HepG2 (cell line): ENCODE measurements at regions not wholly inside any gene's neighbourhood (a gene's known extent, or its start where the extent isn't known, plus 50 kb on each side); places are given as distances from the start of the nearest gene placed in this dataset.

ENCODE experiments used
- ATAC-seq: fragments of 200-7000 bp; cut with Tn5 transposase; 3 replicates; pipeline ENCODE4 v1.9.1; 2020; ENCODE audit warnings: mild to moderate bottlenecking, moderate library complexity
- BruUV-seq: library from RNA; stranded (reverse); fragments of 400-500 nt; replicated peaks from 2 replicates; lab custom pipeline; 2021; lab: Mats Ljungman, UMichigan
- CTCF ChIA-PET: fragments of 300-600 bp; formaldehyde crosslinking; extraction: SDS; loops from one replicate; lab custom pipeline; 2021; ENCODE audit warnings: low total read pairs, inconsistent platforms, low intra/inter-chr PET ratio; lab: Yijun Ruan, JAX
- POLR2A ChIA-PET: fragments of 350-600 bp; sonication (Branson Sonifier 250); formaldehyde crosslinking; loops from one replicate; lab custom pipeline; 2020; ENCODE audit warnings: antibody characterized with exemption, inconsistent platforms; lab: Yijun Ruan, JAX
- DNase-seq: peaks from one replicate; pipeline ENCODE4 v3.0.0-alpha.2; 2015; ENCODE audit warnings: low spot score
- FAIRE-seq: peaks from 3 replicates; lab custom pipeline; 2011; peaks lifted over from hg19 to GRCh38; lab: Jason Lieb, UNC
- H2AFZ ChIP-seq: one replicate; pipeline ENCODE4 v1.6.1; 2011; ENCODE audit warnings: low read length, inconsistent platforms
- H3K27ac ChIP-seq: fragments of 300-600 bp; 3 replicates; pipeline ENCODE4 v1.8.0; 2011; ENCODE audit warnings: mixed run types, mild to moderate bottlenecking, mixed read lengths, low read length, inconsistent platforms; ENCODE audit not compliant: insufficient read depth; ENCODE audit errors: extremely low read length
- H3K27me3 ChIP-seq, 2 experiments: fragments of 200-600 bp in 1 of 2; 2 replicates in 1 of 2; 3 replicates in 1 of 2; pipeline versions ENCODE4 v1.6.0 to v1.8.0; 2011; ENCODE audit warnings: low read length in 2 of 2, mild to moderate bottlenecking in 2 of 2, moderate library complexity in 2 of 2, inconsistent platforms in 1 of 2; ENCODE audit not compliant: insufficient read depth in 2 of 2, control insufficient read depth in 1 of 2
- H3K36me3 ChIP-seq, 2 experiments: fragments of 200-600 bp in 1 of 2; replicated peaks in 1 of 2; 2 replicates in 1 of 2; 3 replicates in 1 of 2; pipeline versions ENCODE4 v1.5.1 to v1.8.0; 2011; ENCODE audit warnings: low read length in 2 of 2, inconsistent platforms in 1 of 2; ENCODE audit not compliant: insufficient read depth in 2 of 2, control insufficient read depth in 1 of 2
- H3K4me1 ChIP-seq: 2 replicates; pipeline ENCODE4 v1.5.1; 2012; ENCODE audit warnings: low read length, inconsistent platforms; ENCODE audit not compliant: insufficient read depth
- H3K4me2 ChIP-seq: 2 replicates; pipeline ENCODE4 v1.6.0; 2011; ENCODE audit warnings: low read depth, low read length, inconsistent platforms
- H3K4me3 ChIP-seq, 3 experiments: fragments of 200-600 bp in 1 of 3; sonication (generic), shearing (Covaris generic) in 1 of 3; replicated peaks in 1 of 3; 2 replicates each; pipeline ENCODE4 v1.5.1; 2011 to 2016; ENCODE audit warnings: low read length in 3 of 3, inconsistent platforms in 2 of 3, low read depth in 2 of 3, mild to moderate bottlenecking in 2 of 3, control low read depth in 1 of 3, mixed read lengths in 1 of 3; ENCODE audit not compliant: insufficient read depth in 1 of 3
- H3K79me2 ChIP-seq: one replicate; pipeline ENCODE4 v1.6.1; 2011; ENCODE audit warnings: low read length, inconsistent platforms; ENCODE audit not compliant: insufficient read depth
- H3K9ac ChIP-seq: 2 replicates; pipeline ENCODE4 v1.6.0; 2011; ENCODE audit warnings: mild to moderate bottlenecking, low read depth, low read length, inconsistent platforms; ENCODE audit not compliant: insufficient read depth
- H3K9me3 ChIP-seq: 2 replicates; pipeline ENCODE4 v1.5.1; 2012; ENCODE audit warnings: mild to moderate bottlenecking, low read length
- H4K20me1 ChIP-seq: 2 replicates; pipeline ENCODE4 v1.6.0; 2011; ENCODE audit warnings: inconsistent platforms, mild to moderate bottlenecking, low read length, moderate library complexity; ENCODE audit not compliant: insufficient read depth
- FOSL2 ChIP-seq: sonication (generic); formaldehyde crosslinking; IDR thresholded peaks from 2 replicates; pipeline ENCODE4 v1.4.0; 2020; ENCODE audit warnings: missing genetic modification reagents
- GZF1 ChIP-seq: sonication (generic); formaldehyde crosslinking; IDR thresholded peaks from 2 replicates; pipeline ENCODE4 v1.5.1; 2020; ENCODE audit warnings: mild to moderate bottlenecking, missing genetic modification reagents
- HCFC1 ChIP-seq: fragments of 150-350 bp; IDR thresholded peaks from 2 replicates; pipeline ENCODE4 v1.6.1; 2014; ENCODE audit warnings: low read depth, low read length
- HMG20B ChIP-seq: conservative IDR thresholded peaks from 2 replicates; pipeline ENCODE4 v1.6.1; 2016; ENCODE audit warnings: missing genetic modification reagents, missing compliant biosample characterization
- MED8 ChIP-seq: sonication (generic); formaldehyde crosslinking; IDR thresholded peaks from 2 replicates; pipeline ENCODE4 v1.8.1; 2023; ENCODE audit warnings: mild to moderate bottlenecking, missing genetic modification reagents; ENCODE audit not compliant: insufficient replicate concordance
- MTF1 ChIP-seq: sonication (generic); formaldehyde crosslinking; IDR thresholded peaks from 2 replicates; pipeline ENCODE4 v1.5.0; 2020; ENCODE audit warnings: missing genetic modification reagents
- REST ChIP-seq, 2 experiments: IDR thresholded peaks; 2 replicates each; pipeline ENCODE4 v1.6.1; 2011 to 2012; ENCODE audit warnings: low read length in 2 of 2, borderline replicate concordance in 1 of 2, low read depth in 1 of 2, mild to moderate bottlenecking in 1 of 2, moderate library complexity in 1 of 2
- ZEB1 ChIP-seq: IDR thresholded peaks from 2 replicates; pipeline ENCODE4 v1.6.1; 2012; ENCODE audit warnings: mild to moderate bottlenecking, low read depth, inconsistent platforms; ENCODE audit not compliant: insufficient replicate concordance
- ZNF317 ChIP-seq: sonication (generic); formaldehyde crosslinking; IDR thresholded peaks from 2 replicates; pipeline ENCODE4 v1.5.0; 2020; ENCODE audit warnings: mild to moderate bottlenecking, missing genetic modification reagents
- ZNF432 ChIP-seq: sonication (generic); formaldehyde crosslinking; IDR thresholded peaks from 2 replicates; pipeline ENCODE4 v1.5.0; 2020; ENCODE audit warnings: missing genetic modification reagents, mild to moderate bottlenecking, borderline replicate concordance
- WGBS: methylation state at CpG from one replicate; pipeline ENCODE4 v1.1.6; 2017; ENCODE audit warnings: low lambda C conversion rate; 5-methylcytosine and 5-hydroxymethylcytosine counted together
- in situ Hi-C: cut with HindIII; loops from 2 replicates; pipeline ENCODE4 v1.10.0; 2017; ENCODE audit warnings: low pct_unique_long_range_greater_than_20kb; ENCODE audit not compliant: extremely low pct_ligation_motif_present
- intact Hi-C: fragments of 100-400 bp; cut with micrococcal nuclease; formaldehyde crosslinking; loops from one replicate; pipeline ENCODE4 v1.10.0; 2022; ENCODE audit not compliant: unreplicated experiment
- TF ChIP-seq, protein P1 (sequence below): sonication (generic); formaldehyde crosslinking; IDR thresholded peaks from 2 replicates; pipeline ENCODE4 v1.8.1; 2023; ENCODE audit warnings: missing genetic modification reagents, mild to moderate bottlenecking, borderline replicate concordance

DNA sequence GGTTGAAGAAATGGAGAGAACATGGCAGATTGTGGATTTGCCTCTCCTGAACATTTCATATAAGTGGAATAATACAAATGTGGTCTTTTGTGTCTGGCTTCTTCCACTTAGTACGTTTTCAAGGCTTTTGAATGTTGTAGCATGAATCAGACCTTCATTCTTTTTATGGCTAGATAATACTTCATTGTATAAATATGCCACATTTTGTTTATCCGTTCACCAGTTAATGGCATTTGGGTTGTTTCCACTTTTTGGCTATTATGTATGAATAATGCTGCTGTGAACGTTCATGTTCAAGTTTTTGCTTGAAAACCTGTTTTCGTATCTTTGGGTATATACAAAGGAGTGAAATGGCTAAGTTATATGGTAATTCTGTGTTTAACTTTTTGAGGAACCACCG lies 130.4 kb downstream of the TANC2 start (continued):
- TF ChIP-seq MTF1 (no peak), HCFC1 (no peak)

DNA sequence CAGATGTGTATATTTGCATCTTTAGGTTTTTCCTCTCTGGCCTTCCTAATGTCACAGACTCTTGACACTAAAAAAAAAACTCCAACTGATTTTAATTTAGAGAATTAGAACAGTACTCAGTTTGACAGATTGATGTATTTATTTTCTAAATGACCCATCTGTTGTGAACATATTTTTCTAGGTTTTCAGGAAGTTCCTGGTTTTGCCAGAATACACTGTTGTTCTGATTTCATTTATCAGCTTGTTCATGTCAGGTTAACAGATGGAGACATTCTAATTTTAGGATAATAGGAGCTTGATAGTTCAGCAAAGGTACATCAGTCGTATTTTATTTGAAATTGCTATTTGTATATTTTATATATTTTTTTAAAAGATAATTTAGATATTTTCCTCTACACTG lies 133.4 kb downstream of the TANC2 start:
- DNase-seq, result no peak
- 2% methylated on average over 1 of the region's 1 CpG for WGBS
- Histone ChIP-seq H3K9ac (no peak overlapping the region), H4K20me1 (no peaks in the 10 kb centered on the region), H3K4me3 (no peak overlapping the region), H3K36me3 (no peaks in the 10 kb centered on the region), H3K9me3 (no peaks in the 10 kb centered on the region), H3K27ac (no peak overlapping the region), H2AFZ (no peak overlapping the region), H3K79me2 (no peaks in the 10 kb centered on the region), H3K27me3 (no peaks in the 10 kb centered on the region), H3K4me1 (no peaks in the 10 kb centered on the region), H3K4me2 (no peak overlapping the region)
- no TSS peak for BruUV-seq
- ChIA-PET CTCF (no interaction called here), POLR2A (no interaction called here)
- FAIRE-seq, result no peak
- intact Hi-C loops (no loop called here), in situ Hi-C loops (no loop called here)
- TF ChIP-seq, protein P1, sequence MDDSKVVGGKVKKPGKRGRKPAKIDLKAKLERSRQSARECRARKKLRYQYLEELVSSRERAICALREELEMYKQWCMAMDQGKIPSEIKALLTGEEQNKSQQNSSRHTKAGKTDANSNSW, result no peak
- TF ChIP-seq ZNF432 (CRISPR knock-in tag) (no peak), HMG20B (CRISPR knock-in tag) (no peak), GZF1 (CRISPR knock-in tag) (no peak), ZEB1 (no peak), ZNF317 (no peak), FOSL2 (no peak)
- ATAC-seq, result no peak

DNA sequence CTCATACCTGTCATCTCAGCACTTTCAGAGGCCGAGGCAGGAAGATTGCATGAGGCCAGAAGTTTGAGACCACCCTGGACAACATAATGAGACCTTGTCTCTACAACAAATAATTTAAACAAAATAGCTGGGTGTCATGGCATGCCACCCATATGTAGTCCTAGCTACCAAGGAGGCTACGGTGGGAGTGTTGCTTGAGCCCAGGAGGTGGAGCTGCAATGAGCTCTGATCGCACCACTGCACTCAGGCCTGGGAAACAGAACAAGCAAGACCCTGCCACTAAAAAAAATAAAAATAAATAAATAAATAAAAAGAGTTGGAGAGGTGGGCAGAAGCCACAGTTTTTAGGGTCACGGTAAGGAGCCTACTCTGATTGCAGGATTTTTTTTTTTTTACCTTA lies 136.0 kb downstream of the TANC2 start:
- intact Hi-C loops, result no loop called here
- Histone ChIP-seq H3K79me2 (no peaks in the 10 kb centered on the region), H3K4me2 (no peak overlapping the region), H3K27ac (no peak overlapping the region), H3K4me1 (no peaks in the 10 kb centered on the region), H3K4me3 (no peak overlapping the region), H3K27me3 (no peaks in the 10 kb centered on the region), H4K20me1 (no peaks in the 10 kb centered on the region), H3K9ac (no peak overlapping the region), H3K36me3 (no peaks in the 10 kb centered on the region), H3K9me3 (no peaks in the 10 kb centered on the region)
- ChIA-PET CTCF (no interaction called here), POLR2A (no interaction called here)
- BruUV-seq, result no TSS peak
- FAIRE-seq (no peak), DNase-seq (no peak), ATAC-seq (no peak)
- in situ Hi-C loops, result no loop called here
- TF ChIP-seq REST (IDR thresholded peaks at IDR 0.05; ENCODE audit: borderline replicate concordance in 1 of 2, low read depth in 1 of 2, low read length in 2 of 2) (no peak), MED8 (CRISPR knock-in tag) (no peak)
- TF ChIP-seq, all 625 proteins: peak for 0
- H2AFZ ChIP-seq, result no peak overlapping the region
- WGBS, result 27% methylated on average over 4 of the region's 4 CpGs
